ENCODE measurements at regions not wholly inside any gene's neighbourhood (a gene's known extent, or its start where the extent isn't known, plus 50 kb on each side); places are given as distances from the start of the nearest gene placed in this dataset.

DNA sequence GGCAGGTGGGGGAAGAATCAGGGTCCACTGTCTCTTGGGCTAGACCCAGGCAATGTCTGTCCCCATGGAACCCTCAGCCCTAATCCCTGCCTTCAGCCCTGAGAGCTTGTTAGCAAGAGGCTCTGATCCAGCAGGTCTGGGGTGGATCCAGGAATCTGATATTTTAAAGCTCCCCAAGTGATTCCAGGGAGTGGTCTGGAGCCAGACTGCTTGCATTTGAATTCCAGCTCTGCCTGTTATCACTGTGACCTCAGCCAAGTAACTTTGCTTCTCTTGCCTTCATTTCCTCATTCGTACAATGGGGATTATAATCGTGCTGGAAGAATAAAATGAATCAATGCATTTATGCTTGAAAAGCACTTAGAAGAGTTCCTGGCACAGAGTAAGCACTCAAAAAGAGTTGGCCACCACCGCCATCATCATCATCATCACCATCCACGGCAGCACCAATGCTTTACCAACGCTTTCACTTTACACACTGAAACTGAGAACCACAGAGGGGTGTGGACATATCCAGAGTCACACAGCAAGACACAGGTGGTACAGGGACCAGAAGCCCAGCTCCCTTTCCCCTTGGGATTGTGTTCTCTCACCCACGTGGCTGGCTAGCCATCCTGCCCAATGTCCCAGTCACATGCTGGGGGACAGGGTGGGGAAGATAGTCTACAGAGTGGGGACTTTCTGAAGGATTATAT is 75.7 kb upstream of the RALY start:
- Histone ChIP-seq H4K12ac (ENCODE audit: low read depth, low read length) (no peak overlapping the region), H3K27ac (ENCODE audit: low read depth, low read length) (no peak overlapping the region), H2BK12ac (ENCODE audit: low read length) (no peak overlapping the region), H3K4me1 (ENCODE audit: control insufficient read depth in 1 of 2, insufficient read depth in 2 of 2, low read length in 2 of 2) (peaks cover 0 to 2% of the 10 kb centered on the region in 2 experiments), H3K23ac (ENCODE audit: low read length) (no peak overlapping the region), H2BK5ac (ENCODE audit: low read depth, low read length, poor library complexity) (no peak overlapping the region), H3K4me2 (ENCODE audit: low read length) (no peak overlapping the region), H4K91ac (ENCODE audit: low read depth, low read length) (no peak overlapping the region), H3K18ac (ENCODE audit: low read length) (no peak overlapping the region), H3K79me1 (ENCODE audit: low read length) (no peaks in the 10 kb centered on the region), H3K14ac (ENCODE audit: low read length) (no peak overlapping the region), H3K36me3 (ENCODE audit: control insufficient read depth in 1 of 2, insufficient read depth in 2 of 2, low read length in 2 of 2) (no peaks in the 10 kb centered on the region), H3K9ac (ENCODE audit: low read length) (no peak overlapping the region), H3K27me3 (ENCODE audit: insufficient read depth, low read length) (no peaks in the 10 kb centered on the region), H4K8ac (ENCODE audit: low read depth, low read length) (no peak overlapping the region), H3K9me3 (ENCODE audit: insufficient read depth, low read depth, low read length) (no peaks in the 10 kb centered on the region), H3K4me3 (ENCODE audit: low read depth, low read length) (no peak overlapping the region), H2BK120ac (ENCODE audit: insufficient read depth, low read length, poor library complexity) (no peak overlapping the region), H3K4ac (ENCODE audit: low read depth, low read length) (no peak overlapping the region), H2AK5ac (ENCODE audit: low read length) (no peak overlapping the region), H3K79me2 (ENCODE audit: control insufficient read depth, insufficient read depth, low read length, poor library complexity) (no peaks in the 10 kb centered on the region), H2AFZ (ENCODE audit: insufficient read depth, low read length, poor library complexity) (no peak overlapping the region)
- DNase-seq: no peak
- WGBS (ENCODE audit: extremely low coverage, insufficient coverage, insufficient read length): no CpG with 5 or more reads among the region's 6 CpGs

DNA sequence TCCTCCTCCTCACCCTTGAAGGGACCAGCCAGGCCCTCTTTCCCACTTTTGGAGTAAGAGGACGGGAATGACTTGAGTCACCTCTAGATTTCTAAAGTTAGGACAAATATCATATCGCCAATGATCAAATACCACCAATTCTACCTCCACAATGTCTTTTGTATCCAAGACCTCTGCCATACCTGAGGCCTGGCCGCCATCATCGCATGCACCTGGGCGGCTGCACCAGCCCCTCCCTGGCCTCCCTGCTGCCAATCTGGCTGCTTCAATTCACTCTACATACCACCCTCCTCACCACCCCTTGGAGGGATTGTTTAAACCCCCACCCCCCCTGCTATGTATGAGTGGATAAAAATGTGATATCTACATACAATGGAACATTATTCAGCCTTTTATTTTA is 75.0 kb upstream of the RALY start:
- no peak overlapping the region for H4K91ac ChIP-seq (ENCODE audit: low read depth, low read length)
- no peak overlapping the region for H2BK120ac ChIP-seq (ENCODE audit: insufficient read depth, low read length, poor library complexity)
- no peaks in the 10 kb centered on the region for H3K9me3 ChIP-seq (ENCODE audit: insufficient read depth, low read depth, low read length)
- no peak overlapping the region for H3K4me3 ChIP-seq (ENCODE audit: low read depth, low read length)
- H3K27ac ChIP-seq (ENCODE audit: low read depth, low read length): no peak overlapping the region
- H3K4me2 ChIP-seq (ENCODE audit: low read length): no peak overlapping the region
- no peak overlapping the region for H2BK5ac ChIP-seq (ENCODE audit: low read depth, low read length, poor library complexity)
- no peak for DNase-seq
- H3K18ac ChIP-seq (ENCODE audit: low read length): no peak overlapping the region
- no CpG with 5 or more reads among the region's 5 CpGs for WGBS (ENCODE audit: extremely low coverage, insufficient coverage, insufficient read length)
- no peak overlapping the region for H3K4ac ChIP-seq (ENCODE audit: low read depth, low read length)
- no peaks in the 10 kb centered on the region for H3K79me2 ChIP-seq (ENCODE audit: control insufficient read depth, insufficient read depth, low read length, poor library complexity)
- no peak overlapping the region for H4K12ac ChIP-seq (ENCODE audit: low read depth, low read length)
- no peak overlapping the region for H3K14ac ChIP-seq (ENCODE audit: low read length)
- H3K27me3 ChIP-seq (ENCODE audit: insufficient read depth, low read length): no peaks in the 10 kb centered on the region
- no peaks in the 10 kb centered on the region for H3K36me3 ChIP-seq (ENCODE audit: control insufficient read depth in 1 of 2, insufficient read depth in 2 of 2, low read length in 2 of 2)
- H4K8ac ChIP-seq (ENCODE audit: low read depth, low read length): no peak overlapping the region
- H2BK12ac ChIP-seq (ENCODE audit: low read length): no peak overlapping the region
- no peak overlapping the region for H3K9ac ChIP-seq (ENCODE audit: low read length)
- no peak overlapping the region for H2AK5ac ChIP-seq (ENCODE audit: low read length)
- no peak overlapping the region for H3K23ac ChIP-seq (ENCODE audit: low read length)
- H2AFZ ChIP-seq (ENCODE audit: insufficient read depth, low read length, poor library complexity): no peak overlapping the region
- no peaks in the 10 kb centered on the region for H3K79me1 ChIP-seq (ENCODE audit: low read length)
- H3K4me1 ChIP-seq (ENCODE audit: control insufficient read depth in 1 of 2, insufficient read depth in 2 of 2, low read length in 2 of 2): no peaks in the 10 kb centered on the region

DNA sequence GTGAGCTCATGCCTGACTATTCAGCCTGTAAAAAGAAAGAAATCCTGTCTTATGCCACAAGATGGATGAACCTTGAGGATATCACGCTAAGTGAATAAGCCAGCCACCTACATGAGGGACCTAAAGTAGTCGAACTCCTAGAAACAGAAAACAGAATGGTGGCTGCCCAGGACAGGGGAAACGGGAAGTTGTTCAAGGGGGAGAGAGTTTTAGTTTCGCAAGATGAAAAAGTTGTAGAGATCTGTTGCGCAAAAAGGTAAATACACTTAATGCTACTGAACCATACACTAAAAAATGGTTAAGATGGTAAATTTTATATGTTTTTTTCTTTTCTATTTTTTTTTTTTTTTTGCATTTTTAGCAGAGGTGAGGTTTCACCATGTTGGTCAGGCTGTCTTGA is 74.1 kb upstream of the RALY start:
- no peak overlapping the region for H2AK5ac ChIP-seq (ENCODE audit: low read length)
- H2AFZ ChIP-seq (ENCODE audit: insufficient read depth, low read length, poor library complexity): no peak overlapping the region
- H3K9ac ChIP-seq (ENCODE audit: low read length): no peak overlapping the region
- H3K4me1 ChIP-seq (ENCODE audit: control insufficient read depth in 1 of 2, insufficient read depth in 2 of 2, low read length in 2 of 2): no peaks in the 10 kb centered on the region
- H2BK12ac ChIP-seq (ENCODE audit: low read length): no peak overlapping the region
- no peaks in the 10 kb centered on the region for H3K9me3 ChIP-seq (ENCODE audit: insufficient read depth, low read depth, low read length)
- no peak for DNase-seq
- no CpG with 5 or more reads among the region's 5 CpGs for WGBS (ENCODE audit: extremely low coverage, insufficient coverage, insufficient read length)
- no peak overlapping the region for H3K4me3 ChIP-seq (ENCODE audit: low read depth, low read length)
- H3K79me1 ChIP-seq (ENCODE audit: low read length): no peaks in the 10 kb centered on the region
- H4K8ac ChIP-seq (ENCODE audit: low read depth, low read length): no peak overlapping the region
- no peak overlapping the region for H3K23ac ChIP-seq (ENCODE audit: low read length)
- H3K4me2 ChIP-seq (ENCODE audit: low read length): no peak overlapping the region
- no peaks in the 10 kb centered on the region for H3K27me3 ChIP-seq (ENCODE audit: insufficient read depth, low read length)
- H4K12ac ChIP-seq (ENCODE audit: low read depth, low read length): no peak overlapping the region
- H2BK120ac ChIP-seq (ENCODE audit: insufficient read depth, low read length, poor library complexity): no peak overlapping the region
- no peaks in the 10 kb centered on the region for H3K79me2 ChIP-seq (ENCODE audit: control insufficient read depth, insufficient read depth, low read length, poor library complexity)
- H3K14ac ChIP-seq (ENCODE audit: low read length): no peak overlapping the region
- H3K18ac ChIP-seq (ENCODE audit: low read length): no peak overlapping the region
- no peak overlapping the region for H3K4ac ChIP-seq (ENCODE audit: low read depth, low read length)
- H2BK5ac ChIP-seq (ENCODE audit: low read depth, low read length, poor library complexity): no peak overlapping the region
- H3K36me3 ChIP-seq (ENCODE audit: control insufficient read depth in 1 of 2, insufficient read depth in 2 of 2, low read length in 2 of 2): no peaks in the 10 kb centered on the region
- H3K27ac ChIP-seq (ENCODE audit: low read depth, low read length): no peak overlapping the region
- no peak overlapping the region for H4K91ac ChIP-seq (ENCODE audit: low read depth, low read length)

DNA sequence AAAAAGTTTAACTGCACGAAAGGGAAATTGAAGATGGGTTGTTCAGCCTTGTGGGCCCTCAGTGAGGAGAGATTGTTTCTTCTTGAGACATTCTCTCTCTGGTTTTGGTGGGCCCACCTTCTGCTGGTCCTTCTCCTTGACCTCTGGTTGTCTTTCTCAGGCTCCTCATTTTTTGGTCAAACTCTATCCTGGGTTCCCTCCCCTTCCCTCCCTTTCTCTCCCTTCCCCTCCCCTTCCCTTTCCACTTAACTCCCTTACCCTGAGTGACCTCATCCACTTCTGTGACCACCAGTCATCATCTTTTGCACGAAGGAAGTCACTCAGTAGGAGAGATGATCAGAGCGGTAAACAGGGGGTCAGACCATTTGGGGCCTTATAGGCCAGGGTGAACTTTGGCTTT is 71.5 kb upstream of the RALY start:
- DNase-seq: no peak
- H3K4me2 ChIP-seq (ENCODE audit: low read length): no peak overlapping the region
- no peaks in the 10 kb centered on the region for H3K27me3 ChIP-seq (ENCODE audit: insufficient read depth, low read length)
- no peak overlapping the region for H3K23ac ChIP-seq (ENCODE audit: low read length)
- H3K9ac ChIP-seq (ENCODE audit: low read length): no peak overlapping the region
- no peak overlapping the region for H3K4ac ChIP-seq (ENCODE audit: low read depth, low read length)
- H3K9me3 ChIP-seq (ENCODE audit: insufficient read depth, low read depth, low read length): no peaks in the 10 kb centered on the region
- no peak overlapping the region for H2BK120ac ChIP-seq (ENCODE audit: insufficient read depth, low read length, poor library complexity)
- no peaks in the 10 kb centered on the region for H3K4me1 ChIP-seq (ENCODE audit: control insufficient read depth in 1 of 2, insufficient read depth in 2 of 2, low read length in 2 of 2)
- no peaks in the 10 kb centered on the region for H3K79me2 ChIP-seq (ENCODE audit: control insufficient read depth, insufficient read depth, low read length, poor library complexity)
- no peak overlapping the region for H3K4me3 ChIP-seq (ENCODE audit: low read depth, low read length)
- H3K79me1 ChIP-seq (ENCODE audit: low read length): no peaks in the 10 kb centered on the region
- no peak overlapping the region for H3K27ac ChIP-seq (ENCODE audit: low read depth, low read length)
- no peak overlapping the region for H2AK5ac ChIP-seq (ENCODE audit: low read length)
- H3K36me3 ChIP-seq (ENCODE audit: control insufficient read depth in 1 of 2, insufficient read depth in 2 of 2, low read length in 2 of 2): no peaks in the 10 kb centered on the region
- WGBS (ENCODE audit: extremely low coverage, insufficient coverage, insufficient read length): no CpG with 5 or more reads among the region's 3 CpGs
- no peak overlapping the region for H2AFZ ChIP-seq (ENCODE audit: insufficient read depth, low read length, poor library complexity)
- no peak overlapping the region for H3K14ac ChIP-seq (ENCODE audit: low read length)
- H2BK12ac ChIP-seq (ENCODE audit: low read length): no peak overlapping the region
- no peak overlapping the region for H4K91ac ChIP-seq (ENCODE audit: low read depth, low read length)
- no peak overlapping the region for H4K12ac ChIP-seq (ENCODE audit: low read depth, low read length)
- no peak overlapping the region for H4K8ac ChIP-seq (ENCODE audit: low read depth, low read length)
- H2BK5ac ChIP-seq (ENCODE audit: low read depth, low read length, poor library complexity): no peak overlapping the region
- H3K18ac ChIP-seq (ENCODE audit: low read length): no peak overlapping the region
